ENCODE measurements at regions not wholly inside any gene's neighbourhood (a gene's known extent, or its start where the extent isn't known, plus 50 kb on each side); places are given as distances from the start of the nearest gene placed in this dataset.

DNA sequence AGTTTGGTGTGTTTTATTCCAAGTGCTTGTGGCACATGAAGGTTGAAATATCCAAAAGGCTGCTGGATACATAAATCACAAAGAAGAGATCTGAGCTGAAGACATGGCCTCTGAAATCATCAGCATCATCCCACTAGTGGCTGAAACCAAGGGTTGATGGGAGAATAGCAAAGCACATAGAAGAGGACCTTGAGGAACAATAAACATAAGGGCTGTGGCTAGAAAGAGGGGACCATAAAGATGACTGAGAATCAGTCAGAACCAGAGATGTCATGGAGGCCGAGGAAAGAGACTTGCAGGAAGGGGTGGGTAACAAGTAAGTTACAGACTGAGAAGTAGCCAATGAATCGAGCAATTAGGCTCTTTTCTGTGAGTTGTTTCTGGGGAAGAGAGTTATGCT lies 116.8 kb downstream of the CDC42EP3 start:
- Histone ChIP-seq H3K4me3 (ENCODE audit: low read length) (no peak overlapping the region), H2AFZ (ENCODE audit: low read length) (no peak overlapping the region), H3K9me2 (replicated peaks; ENCODE audit: low read length) (no peaks in the 10 kb centered on the region), H3K79me2 (ENCODE audit: low read length) (no peaks in the 10 kb centered on the region), H3F3A (ENCODE audit: low read length, unreplicated experiment) (no peaks in the 10 kb centered on the region), H3K36me3 (ENCODE audit: low read depth, low read length) (no peaks in the 10 kb centered on the region), H3K4me2 (ENCODE audit: low read length) (no peak overlapping the region), H4K20me1 (ENCODE audit: low read length) (no peaks in the 10 kb centered on the region), H3K9me3 (ENCODE audit: low read length) (no peaks in the 10 kb centered on the region), H3K4me1 (ENCODE audit: insufficient read depth, low read length) (peaks cover 17% of the 10 kb centered on the region), H3K27me3 (ENCODE audit: low read length) (no peaks in the 10 kb centered on the region), H3K27ac (ENCODE audit: low read length) (no peak overlapping the region), H3K9ac (ENCODE audit: low read length) (no peak overlapping the region)
- ATAC-seq (no peak), DNase-seq (no peak)
- POLR2A ChIA-PET (ENCODE audit: unreplicated experiment) = no interaction called here
- TF ChIP-seq, protein P1, sequence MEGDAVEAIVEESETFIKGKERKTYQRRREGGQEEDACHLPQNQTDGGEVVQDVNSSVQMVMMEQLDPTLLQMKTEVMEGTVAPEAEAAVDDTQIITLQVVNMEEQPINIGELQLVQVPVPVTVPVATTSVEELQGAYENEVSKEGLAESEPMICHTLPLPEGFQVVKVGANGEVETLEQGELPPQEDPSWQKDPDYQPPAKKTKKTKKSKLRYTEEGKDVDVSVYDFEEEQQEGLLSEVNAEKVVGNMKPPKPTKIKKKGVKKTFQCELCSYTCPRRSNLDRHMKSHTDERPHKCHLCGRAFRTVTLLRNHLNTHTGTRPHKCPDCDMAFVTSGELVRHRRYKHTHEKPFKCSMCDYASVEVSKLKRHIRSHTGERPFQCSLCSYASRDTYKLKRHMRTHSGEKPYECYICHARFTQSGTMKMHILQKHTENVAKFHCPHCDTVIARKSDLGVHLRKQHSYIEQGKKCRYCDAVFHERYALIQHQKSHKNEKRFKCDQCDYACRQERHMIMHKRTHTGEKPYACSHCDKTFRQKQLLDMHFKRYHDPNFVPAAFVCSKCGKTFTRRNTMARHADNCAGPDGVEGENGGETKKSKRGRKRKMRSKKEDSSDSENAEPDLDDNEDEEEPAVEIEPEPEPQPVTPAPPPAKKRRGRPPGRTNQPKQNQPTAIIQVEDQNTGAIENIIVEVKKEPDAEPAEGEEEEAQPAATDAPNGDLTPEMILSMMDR (conservative IDR thresholded peaks at IDR 0.05; ENCODE audit: low read depth, low read length) = no peak
- TF ChIP-seq EZH2phosphoT487 (IDR thresholded peaks at IDR 0.05; ENCODE audit: borderline replicate concordance, low read length) (no peak), EZH2 (IDR thresholded peaks at IDR 0.05; ENCODE audit: low read length, unreplicated experiment) (no peak)
- no TSS peak for BruUV-seq (replicated peaks)
- intact Hi-C loops (cut with micrococcal nuclease) = no loop called here
- CTCF ChIA-PET = no interaction called here

DNA sequence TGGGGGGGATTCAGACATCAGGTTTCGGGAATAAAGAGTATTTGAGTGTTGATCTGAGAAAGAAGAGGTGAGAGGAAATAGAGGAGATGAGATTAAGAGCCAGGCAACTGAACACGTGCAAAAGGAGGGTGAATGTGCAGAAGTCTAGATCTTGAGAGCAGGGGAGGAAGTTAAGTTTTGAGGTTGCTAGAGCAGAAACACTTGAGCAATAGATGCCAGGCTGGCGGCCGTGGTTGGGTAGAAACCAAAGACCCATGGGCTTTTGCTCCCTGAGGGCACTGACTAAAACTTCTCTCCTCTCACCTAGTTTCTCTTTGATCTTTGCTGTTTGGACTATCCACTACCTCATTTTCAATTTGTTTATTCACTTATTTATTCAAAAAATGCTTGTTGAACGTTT lies 116.0 kb downstream of the CDC42EP3 start:
- no TSS peak for BruUV-seq (replicated peaks)
- intact Hi-C loops (cut with micrococcal nuclease) = no loop called here
- H3K9me2 ChIP-seq (replicated peaks; ENCODE audit: low read length) = no peaks in the 10 kb centered on the region
- no peak overlapping the region for H3K9ac ChIP-seq (ENCODE audit: low read length)
- H3K36me3 ChIP-seq (ENCODE audit: low read depth, low read length) = no peaks in the 10 kb centered on the region
- H3F3A ChIP-seq (ENCODE audit: low read length, unreplicated experiment) = no peaks in the 10 kb centered on the region
- DNase-seq (no peak), ATAC-seq (no peak)
- no peaks in the 10 kb centered on the region for H3K79me2 ChIP-seq (ENCODE audit: low read length)
- H2AFZ ChIP-seq (ENCODE audit: low read length) = no peak overlapping the region
- TF ChIP-seq EZH2 (IDR thresholded peaks at IDR 0.05; ENCODE audit: low read length, unreplicated experiment) (no peak), EZH2phosphoT487 (IDR thresholded peaks at IDR 0.05; ENCODE audit: borderline replicate concordance, low read length) (no peak)
- TF ChIP-seq, protein P1 (conservative IDR thresholded peaks at IDR 0.05; ENCODE audit: low read depth, low read length) = no peak
- H4K20me1 ChIP-seq (ENCODE audit: low read length) = no peaks in the 10 kb centered on the region
- POLR2A ChIA-PET (ENCODE audit: unreplicated experiment) = no interaction called here
- H3K27ac ChIP-seq (ENCODE audit: low read length) = no peak overlapping the region
- CTCF ChIA-PET = no interaction called here
- H3K4me3 ChIP-seq (ENCODE audit: low read length) = no peak overlapping the region
- H3K4me2 ChIP-seq (ENCODE audit: low read length) = no peak overlapping the region
- H3K27me3 ChIP-seq (ENCODE audit: low read length) = no peaks in the 10 kb centered on the region
- H3K9me3 ChIP-seq (ENCODE audit: low read length) = no peaks in the 10 kb centered on the region
- H3K4me1 ChIP-seq (ENCODE audit: insufficient read depth, low read length) = peaks cover 17% of the 10 kb centered on the region

DNA sequence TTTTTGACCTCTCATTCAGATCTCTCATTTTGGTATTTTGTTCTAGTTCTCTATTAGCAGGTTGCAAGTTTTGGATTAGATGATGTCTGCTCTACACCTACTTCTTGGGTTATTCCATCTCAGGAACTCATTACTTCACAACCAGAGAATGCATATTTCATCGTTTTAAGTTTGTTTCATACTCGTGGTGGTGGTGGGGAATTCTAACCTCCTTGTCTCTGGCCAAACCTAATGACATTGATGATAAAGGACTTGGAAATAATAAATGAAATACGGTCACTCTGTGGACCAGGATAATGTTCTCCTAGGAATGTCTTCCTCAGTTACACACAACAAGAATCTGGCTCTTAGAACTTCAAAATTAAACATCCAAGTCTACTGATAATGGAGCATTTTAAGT lies 115.2 kb downstream of the CDC42EP3 start:
- BruUV-seq (replicated peaks) = no TSS peak
- Histone ChIP-seq H3K27me3 (ENCODE audit: low read length) (no peaks in the 10 kb centered on the region), H3K36me3 (ENCODE audit: low read depth, low read length) (no peaks in the 10 kb centered on the region), H3K27ac (ENCODE audit: low read length) (no peak overlapping the region), H2AFZ (ENCODE audit: low read length) (no peak overlapping the region), H3K79me2 (ENCODE audit: low read length) (no peaks in the 10 kb centered on the region), H4K20me1 (ENCODE audit: low read length) (no peaks in the 10 kb centered on the region), H3K4me1 (ENCODE audit: insufficient read depth, low read length) (peaks cover 25% of the 10 kb centered on the region), H3K9me3 (ENCODE audit: low read length) (no peaks in the 10 kb centered on the region), H3K9me2 (replicated peaks; ENCODE audit: low read length) (no peaks in the 10 kb centered on the region), H3F3A (ENCODE audit: low read length, unreplicated experiment) (no peaks in the 10 kb centered on the region), H3K9ac (ENCODE audit: low read length) (no peak overlapping the region), H3K4me2 (ENCODE audit: low read length) (no peak overlapping the region), H3K4me3 (ENCODE audit: low read length) (no peak overlapping the region)
- ATAC-seq (no peak), DNase-seq (no peak)
- intact Hi-C loops (cut with micrococcal nuclease) = no loop called here
- TF ChIP-seq EZH2phosphoT487 (IDR thresholded peaks at IDR 0.05; ENCODE audit: borderline replicate concordance, low read length) = no peak
- TF ChIP-seq EZH2 (IDR thresholded peaks at IDR 0.05; ENCODE audit: low read length, unreplicated experiment) = no peak
- TF ChIP-seq, protein P1 (conservative IDR thresholded peaks at IDR 0.05; ENCODE audit: low read depth, low read length) = no peak
- CTCF ChIA-PET = no interaction called here
- POLR2A ChIA-PET (ENCODE audit: unreplicated experiment) = no interaction called here
